ENCODE measurements at regions not wholly inside any gene's neighbourhood (a gene's known extent, or its start where the extent isn't known, plus 50 kb on each side); places are given as distances from the start of the nearest gene placed in this dataset.
"Not testable (repeated sequence)": the region's sequence is repeated elsewhere in the genome, so short reads cannot be mapped to it uniquely, and the experiment has no call there.

DNA sequence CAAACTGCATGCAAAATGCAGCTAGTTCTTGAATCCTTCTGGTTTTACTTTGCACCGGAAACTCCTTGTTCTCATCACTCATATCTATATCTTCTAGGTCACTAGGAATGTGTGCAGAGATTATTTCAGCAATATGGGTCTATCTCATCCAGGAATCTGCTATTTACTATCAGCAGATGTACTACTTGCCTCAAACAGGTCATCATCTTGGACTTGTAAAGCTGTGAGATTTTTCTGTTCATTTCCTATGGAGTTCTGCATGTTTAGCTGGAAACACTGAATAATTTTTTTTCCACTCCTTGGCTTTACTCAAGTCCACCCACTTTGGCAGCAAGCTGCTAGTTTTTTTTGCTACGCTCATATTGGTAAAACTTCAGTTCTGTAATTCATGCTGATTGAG lies 334.8 kb downstream of the RPIA start:
- not testable (repeated sequence) for DNase-seq

DNA sequence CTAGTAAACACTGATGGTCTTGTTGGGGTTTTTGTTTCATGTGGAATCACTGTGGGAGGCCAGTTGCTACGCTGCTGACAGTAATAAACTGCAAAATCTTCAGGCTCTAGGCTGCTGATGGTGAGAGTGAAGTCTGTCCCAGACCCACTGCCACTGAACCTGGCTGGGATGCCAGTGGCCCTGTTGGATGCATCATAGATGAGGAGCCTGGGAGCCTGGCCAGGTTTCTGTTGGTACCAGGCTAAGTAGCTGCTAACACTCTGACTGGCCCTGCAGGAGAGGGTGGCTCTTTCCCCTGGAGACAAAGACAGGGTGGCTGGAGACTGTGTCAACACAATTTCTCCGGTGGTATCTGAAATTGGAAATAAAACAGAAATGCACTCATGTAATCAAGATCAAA lies 335.6 kb downstream of the RPIA start:
- not testable (repeated sequence) for DNase-seq

DNA sequence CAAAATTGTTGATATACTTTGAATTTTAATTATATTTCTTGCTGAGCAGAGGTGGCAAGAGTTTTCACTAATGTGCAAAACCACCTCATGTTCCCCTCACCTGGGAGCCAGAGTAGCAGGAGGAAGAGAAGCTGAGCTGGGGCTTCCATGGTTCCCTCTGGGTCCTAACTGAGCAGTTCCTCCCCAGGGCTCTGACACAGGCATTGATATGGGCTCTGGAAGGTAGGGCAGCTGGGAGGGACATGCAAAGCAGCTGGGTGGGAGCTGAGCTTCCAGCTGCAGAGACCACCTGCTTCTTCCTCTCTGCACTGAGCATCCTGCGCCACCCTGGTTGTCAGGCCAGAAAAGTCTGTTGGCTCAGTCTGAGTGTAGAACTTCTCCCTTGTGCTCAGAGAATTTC lies 336.1 kb downstream of the RPIA start:
- DNase-seq = not testable (repeated sequence)

DNA sequence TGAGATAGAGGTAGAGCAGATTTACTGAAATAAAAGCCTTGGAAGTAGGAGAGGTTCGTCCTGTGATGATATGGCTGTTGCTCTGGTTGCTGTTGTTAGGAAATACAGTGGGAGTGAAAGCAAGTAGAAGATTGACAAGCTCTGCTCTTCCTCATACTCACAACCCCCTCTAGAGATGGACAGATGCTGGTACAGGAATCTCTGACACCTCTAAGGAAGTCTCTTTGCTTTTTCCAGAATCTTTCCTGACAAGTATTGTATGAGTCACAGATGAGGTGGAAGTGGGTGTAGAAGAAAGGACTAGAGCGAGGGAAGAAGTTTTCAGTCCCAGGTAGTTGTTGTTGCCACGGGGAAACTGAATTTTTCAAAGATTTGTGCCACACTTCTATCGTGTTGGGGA lies 337.8 kb downstream of the RPIA start:
- not testable (repeated sequence) for DNase-seq

DNA sequence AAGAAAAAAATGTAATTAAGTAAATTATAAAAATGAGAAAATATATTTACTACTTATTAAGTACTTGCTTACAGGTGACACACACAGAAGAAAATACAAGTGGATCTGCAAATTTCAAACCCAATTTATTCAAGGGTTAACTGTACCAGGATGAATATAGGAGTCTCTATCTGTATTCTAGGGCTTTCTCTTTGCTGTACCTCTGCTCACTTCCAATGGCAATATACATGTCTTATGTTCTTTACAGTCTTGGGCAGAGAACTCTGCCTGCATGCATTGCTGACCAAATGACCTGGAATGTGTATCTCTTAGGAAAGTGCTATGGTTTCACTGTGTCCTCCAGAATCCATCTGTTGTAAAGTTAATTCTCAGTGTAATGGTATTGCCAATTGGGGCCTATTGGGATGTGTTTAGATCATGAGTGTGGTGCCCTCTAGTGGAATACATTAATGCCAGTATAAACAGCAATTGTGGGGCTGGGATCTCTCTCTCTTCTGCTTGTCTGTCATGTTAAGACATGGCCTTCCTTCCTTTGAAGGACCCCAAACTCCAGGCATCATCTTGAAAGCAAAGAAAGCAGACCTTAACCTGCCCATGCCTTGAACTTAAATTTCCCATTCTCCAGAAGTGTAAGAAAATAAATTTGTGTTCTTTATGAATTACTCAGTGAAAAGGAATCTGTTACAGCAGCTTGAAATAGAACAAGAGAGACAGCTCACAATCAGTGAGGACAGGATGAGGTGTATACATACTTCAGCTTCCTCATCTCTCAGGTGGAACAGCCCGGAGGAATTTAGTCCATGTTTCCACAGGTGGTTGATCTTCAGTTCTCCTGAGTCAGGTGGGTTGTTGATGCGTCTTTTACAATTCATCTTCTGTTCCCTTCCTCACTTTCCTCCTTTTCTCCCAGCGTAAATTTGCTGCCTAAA lies 356.9 kb downstream of the RPIA start:
- not testable (repeated sequence) for DNase-seq

DNA sequence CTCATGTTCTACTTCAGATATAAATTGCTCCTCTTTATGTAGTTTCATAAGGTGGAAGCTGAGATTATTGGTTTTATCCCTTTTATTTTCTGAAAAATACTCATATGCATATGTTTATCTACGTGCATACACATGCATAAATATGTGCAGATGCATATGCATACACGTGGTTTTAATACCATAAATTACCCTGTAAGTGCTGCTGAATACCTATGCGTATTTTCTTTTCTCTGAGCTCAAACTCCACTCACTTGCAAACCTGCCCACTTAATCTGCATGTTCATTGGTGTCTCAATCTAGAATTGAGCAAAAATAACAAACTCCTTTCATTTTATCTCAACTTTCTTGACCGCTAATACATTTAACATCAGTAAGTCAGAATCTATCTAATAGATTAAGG lies 367.1 kb downstream of the RPIA start:
- not testable (repeated sequence) for DNase-seq

DNA sequence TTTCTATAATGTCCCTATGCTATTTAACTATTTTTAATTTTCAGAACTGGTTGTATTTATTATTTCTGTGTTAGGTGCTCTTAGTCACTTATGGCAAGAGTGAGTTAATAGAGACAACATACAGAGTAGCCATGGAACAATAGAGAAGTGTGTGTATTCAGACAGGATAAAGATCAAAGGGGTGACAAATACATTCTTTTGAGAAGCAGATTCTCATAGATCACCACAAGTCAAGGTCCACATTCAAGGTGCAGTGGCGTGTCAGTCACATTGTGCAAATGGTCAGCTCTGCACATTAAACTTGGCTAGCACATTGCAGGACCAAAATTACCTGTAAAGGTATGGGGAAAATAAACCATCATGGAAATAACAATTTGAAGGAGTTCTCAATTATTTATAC lies 369.7 kb downstream of the RPIA start:
- not testable (repeated sequence) for DNase-seq

DNA sequence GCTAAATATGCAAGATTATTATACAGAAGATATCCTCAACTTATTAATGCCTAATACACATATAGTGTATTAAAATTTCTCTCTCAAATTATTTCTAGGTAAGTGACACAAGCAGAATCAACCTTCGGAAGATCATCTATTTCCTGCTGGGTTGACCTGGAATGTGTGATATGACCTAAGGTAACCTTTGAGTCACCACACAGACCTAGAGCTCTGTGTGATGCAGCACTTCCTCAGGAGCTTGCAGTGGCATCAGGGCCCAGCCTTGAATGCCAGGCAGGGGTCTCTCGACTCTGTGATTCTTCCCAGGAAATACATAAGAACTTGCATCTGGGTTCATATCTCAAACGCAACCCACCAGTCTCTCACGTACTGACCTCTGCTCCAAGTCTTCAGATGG lies 385.3 kb downstream of the RPIA start:
- DNase-seq = not testable (repeated sequence)

DNA sequence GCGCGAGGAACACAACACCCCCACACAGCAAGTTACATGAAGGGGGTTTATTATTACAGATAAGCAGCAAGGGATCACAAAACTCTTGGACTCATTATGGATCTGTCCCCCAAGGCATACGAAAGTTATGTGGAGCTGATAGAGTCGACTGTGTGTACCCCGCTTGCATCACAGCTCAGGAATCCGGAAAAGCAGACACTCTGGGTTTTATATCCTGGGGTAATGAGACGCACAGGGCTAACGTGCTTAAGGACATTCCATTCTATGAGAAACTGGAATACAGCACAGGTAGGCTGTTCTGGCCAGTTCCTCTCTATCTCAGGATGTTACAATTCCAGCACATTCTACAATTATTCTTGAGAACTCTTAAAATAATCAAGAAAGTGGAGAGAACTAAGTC lies 401.4 kb downstream of the RPIA start:
- not testable (repeated sequence) for DNase-seq

DNA sequence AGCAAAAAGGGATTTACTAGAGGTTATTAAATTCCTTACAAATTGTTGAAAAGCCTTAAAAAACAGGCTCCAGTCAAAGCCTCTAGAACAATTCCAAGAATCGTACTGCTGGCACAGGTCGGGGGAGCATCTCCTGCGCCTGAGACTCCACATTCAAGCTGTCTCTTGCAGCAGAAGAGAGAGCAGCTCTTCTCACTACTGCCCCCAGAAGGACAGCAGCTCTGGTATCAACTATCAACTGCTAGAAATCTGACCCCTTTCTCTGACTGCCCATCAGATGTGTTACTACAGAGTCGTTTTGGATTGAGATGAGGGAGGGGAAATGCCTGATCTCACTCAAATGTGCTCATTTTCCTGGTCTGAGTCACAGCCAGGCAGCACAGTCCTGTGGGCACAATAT lies 403.6 kb downstream of the RPIA start:
- not testable (repeated sequence) for DNase-seq

DNA sequence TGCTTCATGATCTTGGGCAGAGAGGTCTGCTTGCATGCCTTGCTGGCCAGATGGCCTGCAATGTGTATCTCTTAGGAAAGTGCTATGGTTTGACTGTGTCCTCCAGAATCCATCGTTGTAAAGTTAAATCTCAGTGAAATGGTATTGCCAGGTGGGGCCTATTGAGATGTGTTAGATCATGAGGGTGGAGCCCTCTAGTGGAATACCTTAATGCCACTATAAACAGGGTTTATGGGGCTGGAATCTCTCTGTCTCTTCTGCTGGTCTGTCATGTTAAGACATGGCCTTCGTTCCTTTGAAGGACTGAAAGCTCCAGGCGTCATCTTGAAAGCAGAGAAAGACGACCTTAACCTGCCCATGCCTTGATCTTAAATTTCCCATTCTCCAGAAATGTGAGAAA lies 411.1 kb downstream of the RPIA start:
- not testable (repeated sequence) for DNase-seq

DNA sequence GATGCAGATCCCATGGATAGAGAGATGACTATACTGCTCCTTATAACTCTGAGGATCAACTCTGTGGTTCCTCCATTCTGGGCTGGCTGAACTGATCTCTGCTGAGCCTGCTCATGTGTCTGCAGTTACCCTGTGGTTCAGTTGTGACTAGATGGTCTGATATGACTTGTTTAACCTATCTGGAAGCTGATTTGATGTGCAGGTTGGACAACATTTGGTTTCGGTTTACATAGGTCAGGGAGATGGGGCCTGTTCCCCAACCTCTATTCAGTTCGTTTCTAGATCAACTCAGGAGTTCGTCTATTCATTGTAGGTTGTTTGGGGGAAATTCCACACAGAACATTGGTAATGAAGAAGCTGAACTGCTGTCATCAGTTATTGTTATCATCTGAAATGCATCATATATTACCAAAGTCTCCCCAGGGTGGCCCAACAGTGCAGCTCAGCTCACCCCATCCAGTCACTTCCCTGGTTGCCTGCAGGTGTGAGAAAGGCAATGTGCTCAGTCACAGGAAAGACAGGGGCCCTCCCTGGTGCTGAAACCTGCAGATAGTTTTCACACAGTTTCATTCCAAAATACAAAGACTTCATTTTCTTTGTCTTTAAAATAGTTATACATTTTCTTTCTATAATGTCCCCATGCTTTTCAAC lies 415.0 kb downstream of the RPIA start:
- DNase-seq = not testable (repeated sequence)

DNA sequence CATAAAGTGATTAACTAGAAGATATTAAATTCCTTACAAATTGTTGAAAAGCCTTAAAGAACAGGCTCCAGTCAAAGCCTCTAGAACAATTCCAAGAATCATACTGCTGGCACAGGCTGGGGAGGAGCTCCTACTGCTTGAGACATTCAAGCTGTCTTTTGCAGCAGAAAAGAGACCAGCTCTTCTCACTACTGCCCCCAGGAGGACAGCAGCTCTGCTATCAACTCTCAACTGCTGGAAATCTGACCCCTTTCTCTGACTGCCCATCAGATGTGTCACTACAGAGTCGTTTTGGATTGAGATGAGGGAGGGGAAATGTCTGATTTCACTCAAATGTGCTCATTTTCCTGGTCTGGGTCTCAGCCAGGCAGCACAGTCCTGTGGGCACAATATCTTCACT lies 421.0 kb downstream of the RPIA start:
- DNase-seq = not testable (repeated sequence)

DNA sequence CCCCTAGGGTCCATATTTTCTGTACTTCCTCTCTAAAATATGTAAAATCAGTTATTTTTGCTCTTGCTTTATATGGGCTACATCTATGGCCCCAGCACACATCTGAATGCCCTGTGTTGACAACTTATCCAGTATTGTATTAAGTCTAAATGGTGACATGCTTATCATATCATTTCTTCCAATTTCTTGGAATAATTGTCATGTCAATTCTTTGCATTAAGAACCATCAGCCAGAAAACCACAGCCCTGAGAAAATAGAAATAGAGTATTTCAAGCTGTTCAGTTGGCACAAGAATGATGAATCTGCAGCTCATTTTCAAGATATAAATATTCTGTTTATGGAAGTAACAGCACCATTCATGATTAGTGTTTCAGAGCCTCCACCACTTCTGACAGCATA lies 421.8 kb downstream of the RPIA start:
- not testable (repeated sequence) for DNase-seq

DNA sequence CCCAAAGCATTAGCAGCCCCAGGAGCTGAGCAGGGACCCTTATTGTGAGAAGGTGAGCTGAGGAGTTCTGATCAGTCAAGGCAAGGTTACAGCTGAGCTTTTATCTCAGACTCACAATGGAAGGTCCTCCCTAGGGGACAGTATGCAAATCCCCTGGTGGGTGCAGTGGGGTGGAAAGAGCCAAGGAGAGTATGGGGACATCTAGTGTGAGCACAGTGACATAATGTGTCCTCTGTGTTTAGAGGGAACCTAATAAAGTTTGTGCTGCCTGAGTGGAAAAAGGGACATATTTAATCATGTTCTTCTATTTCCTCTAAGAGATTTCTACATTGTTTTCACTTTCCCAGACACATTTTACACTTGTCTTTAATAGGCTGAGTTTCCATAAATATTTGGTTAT lies 438.0 kb downstream of the RPIA start:
- DNase-seq = not testable (repeated sequence)

DNA sequence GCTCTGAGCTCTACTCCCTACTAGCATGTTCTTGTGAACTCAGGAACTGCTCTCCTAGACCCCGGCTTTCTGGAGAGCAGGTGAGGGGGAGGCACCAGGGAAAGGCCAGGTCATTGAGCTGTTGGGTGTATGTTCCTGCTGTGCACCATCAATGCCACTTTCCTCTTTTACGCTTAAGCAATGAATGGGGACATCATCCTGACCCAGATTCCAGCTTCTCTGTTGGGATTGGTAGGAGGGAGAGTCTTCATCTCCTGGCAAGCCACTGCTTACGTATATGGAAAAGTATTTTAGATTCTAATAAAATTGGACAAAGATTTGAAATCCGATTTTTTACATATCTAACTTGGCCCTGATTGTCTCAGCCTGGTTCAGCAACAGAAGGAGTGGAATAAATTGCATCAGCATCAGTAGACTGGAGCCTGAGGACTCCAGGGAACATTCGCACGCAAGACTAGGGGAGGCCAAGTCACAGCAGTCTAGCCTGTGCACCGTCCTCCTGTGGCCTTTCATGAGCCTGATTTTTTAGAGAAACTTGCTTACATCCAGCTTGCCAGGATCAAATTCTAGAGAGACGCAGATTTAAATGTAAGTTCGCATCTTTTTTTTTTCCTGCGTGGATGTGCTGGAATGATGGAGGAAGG lies 439.3 kb downstream of the RPIA start:
- not testable (repeated sequence) for DNase-seq

DNA sequence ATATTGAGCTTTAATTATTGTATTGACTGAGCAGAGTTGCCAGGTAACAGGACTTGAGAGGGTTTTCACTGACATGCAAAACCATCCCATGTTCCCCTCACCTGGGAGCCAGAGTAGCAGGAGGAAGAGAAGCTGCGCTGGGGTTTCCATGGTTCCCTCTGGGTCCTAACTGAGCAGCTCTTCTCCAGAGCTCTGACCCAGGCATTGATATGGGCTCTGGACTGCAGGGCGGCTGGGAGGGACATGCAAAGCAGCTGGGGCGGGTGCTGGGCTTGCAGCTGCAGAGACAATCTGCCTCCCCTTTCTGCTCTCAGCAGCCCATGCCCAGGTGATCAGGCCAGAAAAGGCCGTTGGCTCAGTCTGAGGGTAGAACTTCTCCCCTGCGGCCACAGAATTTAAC lies 451.5 kb downstream of the RPIA start:
- not testable (repeated sequence) for DNase-seq

DNA sequence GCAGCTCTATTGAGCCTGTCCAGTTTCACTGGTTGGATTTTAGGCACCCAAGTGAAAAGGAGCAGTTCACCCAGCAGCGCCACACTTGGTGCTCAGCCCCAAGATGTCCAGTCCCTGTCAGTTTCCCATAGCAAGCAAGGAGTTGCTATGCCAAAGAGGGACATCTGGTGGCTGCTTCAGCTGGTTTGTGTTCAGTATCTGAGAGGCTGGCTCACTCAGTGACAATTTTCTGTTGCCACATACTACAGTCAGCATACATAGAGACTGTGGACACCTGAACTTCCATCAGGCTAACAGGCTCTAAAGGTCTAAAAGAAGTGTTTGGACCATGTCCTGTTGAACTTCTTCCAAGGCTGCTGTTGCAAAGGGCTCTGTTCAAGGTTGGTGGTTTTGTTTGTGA lies 453.9 kb downstream of the RPIA start:
- DNase-seq = not testable (repeated sequence)

DNA sequence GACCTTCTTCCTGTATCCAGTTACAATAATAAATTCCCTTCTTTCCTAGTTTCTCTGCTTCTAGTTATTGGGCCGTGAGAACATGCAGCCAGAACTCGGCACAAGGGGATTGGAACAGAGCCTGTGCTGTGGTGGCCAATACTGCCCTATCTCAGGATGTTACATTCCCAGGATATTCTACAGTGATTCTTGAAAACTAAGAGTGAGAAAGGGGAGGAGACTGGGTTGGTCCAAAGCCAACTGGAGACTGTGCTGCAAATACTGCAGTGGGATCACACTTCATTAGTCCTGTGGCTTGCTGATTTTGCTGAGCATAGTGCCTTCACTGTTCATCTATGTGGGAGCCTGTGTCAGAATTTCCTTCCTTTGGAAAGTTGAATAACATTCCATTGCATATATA lies 456.8 kb downstream of the RPIA start:
- not testable (repeated sequence) for DNase-seq

DNA sequence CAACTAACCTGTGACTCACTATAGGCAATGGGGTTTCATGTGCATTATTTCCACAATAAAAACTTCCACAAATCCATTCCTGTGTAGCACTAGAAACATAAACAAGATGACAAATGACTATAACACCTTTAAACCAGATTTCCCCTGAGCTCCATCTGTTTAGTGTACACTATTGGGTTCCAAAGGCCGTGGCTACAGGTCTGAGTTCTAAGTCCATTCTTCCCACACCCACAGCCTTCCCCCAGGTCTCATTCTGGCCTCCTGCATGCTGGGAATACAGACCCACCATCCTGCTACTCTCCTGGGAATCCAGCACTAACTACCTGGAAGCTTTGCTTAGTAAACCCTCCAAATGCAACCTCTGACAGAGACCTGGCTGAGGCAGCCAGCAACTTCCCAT lies 460.2 kb downstream of the RPIA start:
- DNase-seq = not testable (repeated sequence)

DNA sequence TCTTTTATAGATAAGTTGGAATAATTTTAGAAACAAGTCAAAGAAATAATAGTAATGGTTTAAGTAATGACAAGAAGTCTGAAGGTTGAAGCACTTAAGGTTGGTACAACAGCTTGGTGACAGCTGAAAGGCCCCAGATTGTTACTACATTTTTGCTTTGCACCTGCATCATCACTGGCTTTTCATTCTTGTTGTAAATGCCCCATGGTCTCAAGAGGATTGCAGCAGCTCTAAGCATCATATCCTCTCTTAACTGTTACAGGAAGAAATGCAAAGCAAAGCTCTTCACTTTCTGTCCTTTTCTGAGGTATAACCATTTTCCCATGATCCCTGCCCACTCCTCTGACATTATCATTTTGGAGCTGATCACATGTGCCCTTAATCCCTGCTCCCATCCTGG lies 461.0 kb downstream of the RPIA start:
- DNase-seq = not testable (repeated sequence)

DNA sequence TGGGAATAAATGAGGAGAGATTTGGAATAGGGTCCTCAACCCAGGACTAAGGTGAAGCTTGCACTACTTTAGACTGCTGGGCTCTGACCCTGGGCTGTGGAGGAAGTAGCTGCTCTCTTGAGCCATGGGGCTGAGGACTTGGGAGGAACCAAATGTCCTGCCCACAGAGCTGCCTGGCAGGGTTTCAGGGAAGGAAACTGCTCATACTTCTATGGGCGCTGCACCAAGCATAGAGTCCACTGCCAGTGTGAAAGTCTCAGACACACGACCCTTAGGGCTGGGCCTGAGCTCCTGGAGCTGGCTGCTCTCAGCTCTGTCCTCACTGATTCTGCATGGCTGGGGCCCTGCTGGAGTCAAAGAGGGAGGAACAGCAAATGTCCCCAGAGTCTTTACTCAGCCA lies 461.7 kb downstream of the RPIA start:
- not testable (repeated sequence) for DNase-seq

DNA sequence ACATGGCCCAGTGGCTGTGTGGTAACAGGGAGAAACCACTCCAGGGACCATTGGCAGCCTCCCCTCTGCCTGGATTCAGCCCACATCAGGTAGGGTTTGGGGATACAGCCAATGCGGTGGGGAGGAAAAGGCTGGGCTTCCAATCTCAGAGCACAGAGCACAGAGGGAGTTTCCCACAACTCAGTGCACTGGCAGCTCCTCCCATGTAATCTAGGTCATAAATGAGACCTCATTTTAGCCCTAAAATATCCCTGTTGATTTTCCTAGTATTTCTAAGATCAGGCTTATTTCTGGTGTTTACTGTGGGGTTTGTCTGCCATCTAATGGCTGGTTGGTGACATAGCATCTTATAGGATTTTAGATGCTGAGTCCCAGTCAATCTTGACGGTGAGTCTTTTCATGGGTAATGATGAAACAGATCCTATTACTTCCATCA lies 462.8 kb downstream of the RPIA start:
- not testable (repeated sequence) for DNase-seq

DNA sequence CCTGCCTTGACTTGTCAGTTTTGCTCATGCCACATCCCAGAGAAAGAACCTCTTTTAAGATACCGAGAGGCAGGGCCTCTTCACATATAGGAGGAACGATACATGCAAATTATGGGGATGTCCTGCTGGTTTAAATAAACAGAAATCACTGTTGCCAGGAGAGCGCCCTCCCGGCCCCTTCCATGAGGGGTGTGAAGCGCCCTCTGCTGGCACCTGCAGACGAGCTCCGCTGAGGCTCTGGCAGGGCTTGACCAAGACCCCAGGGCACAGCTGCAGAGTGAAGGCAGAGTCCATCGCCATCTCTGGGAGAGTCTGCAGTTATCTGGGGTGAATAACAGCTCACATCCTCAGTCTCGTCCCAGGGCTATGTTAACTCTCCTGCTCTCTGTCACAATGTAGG lies 468.8 kb downstream of the RPIA start:
- DNase-seq = not testable (repeated sequence)
